GM18498 (cell line): ENCODE measurements at regions not wholly inside any gene's neighbourhood (a gene's known extent, or its start where the extent isn't known, plus 50 kb on each side); places are given as distances from the start of the nearest gene placed in this dataset.
"Not testable (repeated sequence)": the region's sequence is repeated elsewhere in the genome, so short reads cannot be mapped to it uniquely, and the experiment has no call there.

Source experiments
- ATAC-seq: cut with Tn5 transposase; IDR thresholded peaks from one replicate; pipeline ENCODE4 v1.9.1; 2021; ENCODE audit warnings: mild to moderate bottlenecking, moderate library complexity; ENCODE audit not compliant: unreplicated experiment

GRCh38 chr3:137295336-137295735 is 337.6 kb downstream of the IL20RB start:
- no peak for ATAC-seq

DNA sequence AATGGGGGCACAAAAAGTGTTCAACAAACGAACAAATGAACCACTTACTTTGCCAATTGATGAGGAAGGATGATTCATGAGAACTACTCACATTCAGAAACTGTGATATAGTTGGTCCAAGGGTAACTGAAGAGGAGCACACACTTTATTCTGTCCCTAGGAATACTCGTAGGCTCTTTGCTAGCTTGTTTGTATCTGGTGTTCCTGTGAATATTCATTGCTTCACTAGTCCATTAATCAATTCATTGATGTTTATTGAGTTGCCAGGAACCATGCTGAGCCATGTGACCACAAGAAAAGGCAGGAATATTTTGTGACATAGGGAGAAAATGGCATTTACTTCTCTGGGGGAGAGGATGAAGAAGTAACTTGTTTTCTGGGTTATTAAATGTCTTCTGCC is 338.3 kb downstream of the IL20RB start:
- no peak for ATAC-seq

DNA sequence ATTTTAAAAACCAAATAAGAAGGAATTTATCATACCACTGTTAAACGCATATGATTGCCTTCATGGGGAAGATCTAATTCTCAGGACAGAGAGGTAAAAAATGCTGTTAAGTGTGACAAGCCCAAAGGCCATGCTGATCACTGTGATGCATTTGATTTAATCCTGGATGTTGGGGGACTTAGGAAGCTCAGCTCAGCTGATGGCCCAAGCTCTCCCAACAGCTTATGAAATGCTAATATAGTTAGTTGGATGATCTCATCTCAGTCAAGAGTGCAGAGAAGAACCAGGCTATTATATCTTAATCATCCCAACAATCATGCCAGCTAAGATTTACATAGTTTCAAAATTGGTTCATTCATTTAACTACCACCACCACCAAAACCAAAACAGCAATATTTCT is 340.0 kb downstream of the IL20RB start:
- no peak for ATAC-seq

GRCh38 chr3:137300703-137301102 is 342.9 kb downstream of the IL20RB start:
- no peak for ATAC-seq

DNA sequence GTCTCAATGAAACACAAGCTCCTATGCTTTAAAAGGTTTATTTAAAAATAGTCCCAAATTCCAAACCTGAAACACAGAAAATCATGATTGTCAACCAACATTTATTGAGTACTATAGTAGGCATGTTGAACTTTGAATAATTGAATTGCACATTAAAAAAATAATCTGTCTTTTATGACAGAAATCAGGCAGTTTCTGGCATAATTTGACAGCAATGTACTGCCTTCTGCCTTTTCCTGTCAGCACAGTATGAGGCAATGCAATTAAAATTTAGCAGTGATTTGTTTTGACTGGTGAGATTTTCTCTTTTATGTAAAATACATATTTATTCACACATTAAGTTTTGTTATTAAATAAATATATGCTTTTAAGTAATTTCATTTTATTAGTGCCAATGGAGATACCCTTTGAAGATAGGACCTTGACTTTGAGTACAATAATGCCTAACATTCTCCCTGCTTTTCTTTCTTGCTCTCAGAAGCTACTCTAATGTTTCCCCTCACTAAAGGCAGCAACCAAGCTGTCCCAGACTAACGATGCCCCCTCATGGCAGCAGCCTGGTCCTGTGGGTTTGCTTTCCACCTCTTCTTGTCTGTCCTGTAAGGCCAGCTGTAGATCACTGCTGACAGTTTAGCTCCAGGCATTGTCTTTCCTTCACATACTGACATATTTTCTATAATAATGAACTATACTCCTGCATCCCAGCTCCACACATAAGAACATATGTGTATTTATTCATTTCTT is 346.7 kb downstream of the IL20RB start:
- ATAC-seq = no peak

- ATAC-seq = no peak
Measured at GRCh38 chr3:137324114-137324513, 366.3 kb downstream of the IL20RB start.

DNA sequence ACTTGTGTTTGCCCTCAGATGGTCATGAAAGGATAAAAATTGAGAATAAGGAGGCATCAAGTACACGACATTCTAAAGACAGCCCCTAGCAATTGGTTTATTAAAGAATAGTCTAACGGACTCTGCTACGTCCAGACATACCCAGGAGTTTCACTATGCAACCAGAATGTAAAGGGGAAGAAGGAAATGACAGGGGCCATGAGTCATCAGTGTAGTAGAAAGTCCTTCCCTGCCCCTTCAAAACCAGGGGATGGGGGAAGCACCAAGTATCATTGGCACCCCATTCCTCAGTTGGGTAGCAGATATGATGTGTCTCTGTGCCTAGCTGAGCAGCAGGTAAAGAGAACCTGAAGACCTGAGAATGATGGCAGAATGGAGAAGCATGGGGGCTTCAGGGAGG is 367.4 kb downstream of the IL20RB start:
- peak; percentile 64 for ATAC-seq

DNA sequence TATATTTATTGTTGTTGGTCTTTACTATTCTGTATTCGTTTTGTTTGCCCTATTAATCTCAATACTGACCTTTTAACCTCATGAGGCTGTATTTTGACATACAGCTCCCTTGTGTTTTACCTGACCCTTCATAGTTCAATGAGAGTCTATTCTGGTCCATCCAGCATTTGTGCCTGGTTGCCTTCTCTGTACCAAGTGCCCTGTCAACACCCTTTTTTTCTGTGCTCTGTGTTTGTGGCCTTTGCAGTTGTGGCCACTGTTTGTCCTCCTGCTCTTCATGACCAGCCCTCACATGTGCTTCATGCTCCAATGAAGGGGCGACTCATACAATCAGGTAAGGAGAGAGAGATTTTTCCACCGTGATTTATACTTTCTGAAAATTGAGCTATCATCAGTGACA is 368.2 kb downstream of the IL20RB start:
- no peak for ATAC-seq

DNA sequence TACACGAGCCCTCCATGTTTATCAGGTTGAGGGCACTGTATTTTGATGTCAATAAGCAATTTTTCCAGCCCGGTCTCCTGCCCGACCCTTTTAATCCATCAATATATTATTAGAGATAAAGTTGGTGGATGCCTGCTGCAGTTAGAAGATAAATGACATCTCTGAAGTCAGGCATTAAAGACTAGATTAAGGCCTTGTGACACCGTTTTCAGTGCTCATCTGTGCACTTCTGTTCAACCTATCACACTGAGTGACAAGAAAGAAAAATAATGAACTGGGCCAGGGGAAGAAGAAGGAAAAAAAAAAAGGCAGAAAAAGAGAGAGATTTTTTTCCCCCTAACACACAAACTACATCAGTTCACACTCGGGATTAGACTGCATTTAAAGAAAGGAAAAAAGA is 371.8 kb downstream of the IL20RB start:
- no peak for ATAC-seq

DNA sequence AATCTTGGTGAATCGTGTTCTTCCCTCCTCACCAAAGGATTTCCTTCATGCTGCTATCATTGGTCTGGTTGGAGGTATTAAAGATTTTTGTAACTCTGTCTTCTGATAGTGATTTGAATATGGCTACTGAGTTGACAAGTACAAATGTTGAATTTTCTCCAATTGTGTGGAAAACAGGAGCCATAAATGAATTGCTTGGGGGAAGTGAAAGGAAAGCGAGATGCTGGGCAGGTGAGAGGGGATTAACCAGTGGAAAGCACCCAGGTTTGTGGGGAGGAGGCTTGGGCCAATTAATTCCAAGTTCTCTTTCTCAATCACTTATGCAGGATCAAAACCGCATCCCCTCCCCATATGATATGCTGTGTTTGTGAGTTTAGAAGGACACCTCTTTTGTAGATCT is 372.5 kb downstream of the IL20RB start:
- ATAC-seq = no peak

- ATAC-seq = peak; percentile 73
Measured at GRCh38 chr3:137332297-137332696, 374.5 kb downstream of the IL20RB start.

- no peak for ATAC-seq
Measured at GRCh38 chr3:137335478-137335877, 377.7 kb downstream of the IL20RB start.

DNA sequence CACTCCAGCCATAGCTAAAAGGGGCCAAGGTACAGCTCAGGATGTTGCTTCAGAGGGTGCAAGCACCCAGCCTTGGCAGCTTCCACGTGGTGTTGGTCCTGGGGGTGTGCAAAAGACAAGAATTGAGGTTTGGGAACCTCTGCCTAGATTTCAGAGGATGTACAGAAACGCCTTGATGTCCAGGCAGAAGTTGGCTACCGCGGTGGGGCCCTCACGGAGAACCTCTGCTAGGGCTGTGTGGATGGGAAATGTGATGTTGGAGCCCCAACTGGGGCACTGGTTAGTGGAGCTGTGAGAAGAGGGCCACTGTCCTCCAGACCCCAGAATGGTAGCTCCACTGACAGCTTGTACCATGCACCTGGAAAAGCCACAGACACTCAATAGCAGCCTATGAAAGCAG is 380.6 kb downstream of the IL20RB start:
- not testable (repeated sequence) for ATAC-seq

DNA sequence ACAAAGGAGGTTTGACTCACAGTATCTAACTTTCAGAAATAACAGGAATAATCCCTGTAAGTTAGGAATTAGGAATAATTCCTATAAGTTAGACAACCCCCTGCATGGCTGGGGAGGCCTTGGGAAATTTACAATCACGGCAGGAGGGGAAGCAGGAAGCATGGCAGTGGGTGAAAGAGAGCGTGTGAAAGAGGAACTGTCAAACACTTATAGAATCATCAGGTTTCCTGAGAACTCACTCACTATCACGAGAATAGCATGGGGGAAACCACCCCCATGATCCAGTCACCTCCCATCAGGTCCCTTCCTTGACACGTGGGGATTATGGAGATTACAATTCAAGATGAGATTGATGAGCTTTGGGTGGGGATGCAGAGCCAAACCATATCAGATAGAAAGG is 385.5 kb downstream of the IL20RB start:
- no peak for ATAC-seq

DNA sequence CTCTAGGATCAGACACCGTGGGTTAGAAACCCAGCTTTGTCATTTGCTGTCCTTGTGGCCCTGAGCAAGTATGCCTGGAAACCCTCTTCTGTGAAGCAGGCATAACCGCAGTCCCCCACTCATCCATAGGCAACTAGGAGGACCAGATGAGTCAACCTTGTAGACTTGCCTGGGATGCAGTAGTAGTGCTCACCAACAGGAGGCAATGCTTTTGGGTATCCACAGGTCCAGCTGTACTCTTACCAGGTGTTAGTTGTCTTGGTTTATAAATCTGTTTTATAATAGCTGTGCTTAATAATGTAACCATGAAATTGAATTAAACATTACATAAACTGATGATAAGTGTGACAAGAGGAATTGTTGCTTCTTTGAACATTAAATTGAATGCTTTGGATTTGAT is 389.3 kb downstream of the IL20RB start:
- ATAC-seq = no peak

- ATAC-seq = no peak
Measured at GRCh38 chr3:137347817-137348368, 390.1 kb downstream of the IL20RB start.

- no peak for ATAC-seq
Measured at GRCh38 chr3:137348936-137349335, 391.2 kb downstream of the IL20RB start.

DNA sequence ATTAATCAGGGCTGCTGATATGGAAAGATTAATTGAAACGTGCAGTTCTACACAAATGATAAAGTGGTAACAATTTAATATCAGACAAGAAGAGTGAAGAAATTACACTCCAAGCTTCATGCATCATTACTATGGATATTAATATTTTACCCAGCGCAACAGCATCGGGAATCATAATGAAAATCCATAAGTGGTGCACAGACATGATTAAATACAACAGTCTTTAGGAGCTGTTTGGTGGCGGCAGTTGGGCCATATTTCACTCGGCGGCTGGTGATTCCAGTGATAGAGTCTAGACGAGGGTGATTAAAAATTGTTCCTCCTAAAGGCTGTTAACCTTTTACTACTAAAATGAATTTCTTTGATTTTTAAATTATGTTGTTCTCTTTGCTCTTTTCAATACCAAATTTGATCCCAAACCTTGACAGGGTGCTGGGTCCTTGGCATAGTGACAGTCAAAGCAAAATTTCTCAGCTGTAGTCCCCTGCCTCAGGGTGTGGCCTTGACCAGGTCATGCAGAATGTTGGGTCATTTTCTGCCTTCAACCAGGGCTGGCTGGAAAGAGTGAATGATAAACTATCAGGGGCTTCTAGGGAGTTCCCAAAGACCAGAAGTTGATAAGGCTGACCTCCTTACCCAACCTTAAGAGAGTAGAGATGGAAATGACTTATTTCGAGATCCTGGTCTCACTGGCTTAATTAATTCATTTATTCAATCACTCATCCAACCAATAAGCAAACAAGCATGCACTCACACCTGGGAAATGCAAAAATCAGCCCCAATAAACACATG is 392.0 kb downstream of the IL20RB start:
- no peak for ATAC-seq

DNA sequence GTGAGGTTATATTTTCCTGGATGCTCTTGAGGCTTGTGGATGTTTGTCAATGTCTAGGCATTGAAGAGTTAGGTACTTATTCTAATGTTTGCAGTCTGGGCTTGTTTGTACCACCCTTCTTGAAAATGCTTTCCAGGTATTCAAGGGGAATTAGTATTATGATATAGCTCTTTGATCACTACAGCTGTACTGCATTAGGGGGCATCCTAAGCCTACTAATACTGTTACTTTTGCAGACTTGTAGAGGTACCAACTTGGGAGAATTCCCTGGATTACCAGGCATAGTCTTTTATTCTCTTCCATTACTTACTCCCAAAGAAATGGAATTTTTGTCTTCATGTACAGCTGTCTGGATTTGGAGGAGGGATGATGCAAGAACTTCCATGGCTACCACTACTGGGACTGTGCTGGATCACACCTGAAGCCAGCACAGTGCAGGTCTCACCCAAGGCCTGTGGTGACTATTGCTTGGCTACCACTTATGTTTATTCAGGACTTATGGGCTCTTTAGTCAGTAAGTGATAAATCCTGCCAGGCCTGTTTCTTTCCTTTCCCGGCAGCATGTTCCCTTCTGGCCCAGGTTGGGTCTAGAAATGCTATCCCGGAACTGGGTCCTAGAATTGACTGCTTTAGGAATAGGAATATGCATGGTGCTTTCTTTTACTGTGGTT is 402.9 kb downstream of the IL20RB start:
- no peak for ATAC-seq

GRCh38 chr3:137382005-137382594 is 382.0 kb upstream of the SOX14 start:
- no peak for ATAC-seq

DNA sequence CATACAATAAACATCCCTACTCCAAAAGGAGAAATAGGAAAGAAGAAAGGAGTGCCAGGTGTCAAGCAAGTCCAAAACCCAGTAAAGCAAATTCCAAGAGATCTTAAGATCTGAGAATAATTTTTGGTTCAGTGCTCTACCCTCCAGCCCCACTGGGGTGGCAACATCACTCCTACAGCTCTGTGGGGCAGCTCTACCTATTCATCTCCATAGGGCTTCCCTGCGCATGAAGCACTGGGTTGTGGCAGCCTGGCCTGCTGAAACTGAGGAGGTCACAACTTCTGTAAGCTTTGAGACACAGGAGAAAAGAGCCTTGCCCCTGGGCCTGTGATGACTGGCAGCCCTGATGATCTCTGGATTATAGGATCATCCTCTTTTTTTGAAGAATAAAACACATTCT is 378.2 kb upstream of the SOX14 start:
- no peak for ATAC-seq
